GM21360 (cell line): ENCODE measurements at regions not wholly inside any gene's neighbourhood (a gene's known extent, or its start where the extent isn't known, plus 50 kb on each side); places are given as distances from the start of the nearest gene placed in this dataset.
"Not testable (repeated sequence)": the region's sequence is repeated elsewhere in the genome, so short reads cannot be mapped to it uniquely, and the experiment has no call there.

Source experiments
- ATAC-seq: cut with Tn5 transposase; IDR thresholded peaks from one replicate; pipeline ENCODE4 v1.9.1; 2021; ENCODE audit warnings: mild to moderate bottlenecking, moderate library complexity; ENCODE audit not compliant: unreplicated experiment

- ATAC-seq, result no peak
Measured at GRCh38 chr2:131584380-131584779, 56.7 kb downstream of the CCDC74A start.

- peak; percentile 53 for ATAC-seq
Measured at GRCh38 chr2:131584940-131585339, 57.3 kb downstream of the CCDC74A start.

GRCh38 chr2:131588152-131588873 lies 60.6 kb downstream of the CCDC74A start:
- peak; percentile 72 for ATAC-seq

- ATAC-seq, result not testable (repeated sequence)
Measured at GRCh38 chr2:131589126-131589525, 61.4 kb downstream of the CCDC74A start.

- ATAC-seq, result no peak
Measured at GRCh38 chr2:131590366-131590765, 62.7 kb downstream of the CCDC74A start.

- ATAC-seq, result no peak
Measured at GRCh38 chr2:131590896-131591295, 63.2 kb downstream of the CCDC74A start.

GRCh38 chr2:131596561-131596960 lies 68.9 kb downstream of the CCDC74A start:
- ATAC-seq, result not testable (repeated sequence)

GRCh38 chr2:131602444-131602843 lies 74.8 kb downstream of the CCDC74A start:
- not testable (repeated sequence) for ATAC-seq

GRCh38 chr2:131604652-131605051 lies 77.0 kb downstream of the CCDC74A start:
- ATAC-seq, result not testable (repeated sequence)

GRCh38 chr2:131606366-131606765 lies 78.7 kb downstream of the CCDC74A start:
- not testable (repeated sequence) for ATAC-seq

GRCh38 chr2:131607056-131607455 lies 79.4 kb downstream of the CCDC74A start:
- ATAC-seq, result not testable (repeated sequence)

GRCh38 chr2:131614539-131614938 lies 86.9 kb downstream of the CCDC74A start:
- not testable (repeated sequence) for ATAC-seq

GRCh38 chr2:131618320-131618719 lies 90.6 kb downstream of the CCDC74A start:
- not testable (repeated sequence) for ATAC-seq

- ATAC-seq, result not testable (repeated sequence)
Measured at GRCh38 chr2:131622874-131623273, 95.2 kb downstream of the CCDC74A start.

GRCh38 chr2:131626011-131626410 lies 98.3 kb downstream of the CCDC74A start:
- not testable (repeated sequence) for ATAC-seq

- ATAC-seq, result not testable (repeated sequence)
Measured at GRCh38 chr2:131626565-131626964, 98.9 kb downstream of the CCDC74A start.

GRCh38 chr2:131627777-131628176 lies 100.1 kb downstream of the CCDC74A start:
- ATAC-seq, result not testable (repeated sequence)

- ATAC-seq, result not testable (repeated sequence)
Measured at GRCh38 chr2:131631648-131632047, 104.0 kb downstream of the CCDC74A start.

GRCh38 chr2:131633405-131633804 lies 105.7 kb downstream of the CCDC74A start:
- not testable (repeated sequence) for ATAC-seq

GRCh38 chr2:131633827-131634695 lies 106.4 kb downstream of the CCDC74A start:
- not testable (repeated sequence) for ATAC-seq

GRCh38 chr2:131635611-131636010 lies 107.9 kb downstream of the CCDC74A start:
- no peak for ATAC-seq
